SU-DHL-6 (cell line): ENCODE measurements at regions not wholly inside any gene's neighbourhood (a gene's known extent, or its start where the extent isn't known, plus 50 kb on each side); places are given as distances from the start of the nearest gene placed in this dataset.

Experiments
- CTCF ChIP-seq: fragments of 200-600 bp; sonication (generic); IDR thresholded peaks from one replicate; pipeline ENCODE4 v1.5.1; 2017; ENCODE audit warnings: antibody characterized with exemption, mild to moderate bottlenecking, low read length, moderate library complexity; ENCODE audit not compliant: insufficient read depth, poor library complexity, severe bottlenecking
- EZH2phosphoT487 ChIP-seq: fragments of 200-600 bp; sonication (generic), shearing (Covaris generic); conservative IDR thresholded peaks from 2 replicates; pipeline ENCODE4 v1.6.1; 2018; ENCODE audit warnings: mild to moderate bottlenecking, antibody characterized with exemption, low read length, moderate library complexity, mixed read lengths

DNA sequence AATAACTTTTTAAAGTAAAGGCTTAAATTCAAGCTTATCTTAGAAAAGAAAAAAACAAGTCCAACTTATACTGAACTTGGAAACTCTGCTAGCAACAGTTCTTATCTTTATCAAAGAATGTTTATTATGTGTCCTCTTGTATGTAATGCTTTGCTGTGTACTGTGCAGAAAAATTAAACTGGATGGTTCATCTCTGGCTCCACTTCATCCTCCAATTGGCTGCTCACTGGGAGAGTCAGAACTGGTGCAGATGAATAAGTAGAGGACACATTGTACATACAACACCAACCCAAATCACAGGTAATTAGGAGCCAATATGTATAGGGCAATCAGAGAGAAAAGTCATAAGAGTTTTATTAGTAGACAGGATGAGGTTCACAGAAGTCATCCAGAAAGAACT, 123.6 kb upstream of the NAP1L1 start:
- no peak for TF ChIP-seq CTCF
- no peak for TF ChIP-seq EZH2phosphoT487
